ENCODE measurements at regions not wholly inside any gene's neighbourhood (a gene's known extent, or its start where the extent isn't known, plus 50 kb on each side); places are given as distances from the start of the nearest gene placed in this dataset.

GRCh38 chrX:4382273-4382672 is 668.8 kb upstream of the PRKX start:
- no peak for TF ChIP-seq RAD21 (IDR thresholded peaks at IDR 0.05; ENCODE audit: low read length)
- no peak for TF ChIP-seq TAF1 (IDR thresholded peaks at IDR 0.05; ENCODE audit: borderline replicate concordance, low read depth, low read length)
- TF ChIP-seq CHD2 (IDR thresholded peaks at IDR 0.05; ENCODE audit: low read length, partially characterized antibody) = no peak

Data from SK-N-SH (cell line).